Tibial nerve (tissue), 4 donors: ENCODE measurements at regions not wholly inside any gene's neighbourhood (a gene's known extent, or its start where the extent isn't known, plus 50 kb on each side); places are given as distances from the start of the nearest gene placed in this dataset.

Experiments
- DNase-seq, 2 donors: peaks; one replicate each; pipeline ENCODE4 v3.0.0-alpha.2; 2019; ENCODE audit warnings: low spot score in 2 of 2
- H3K27ac ChIP-seq, 4 donors: fragments of 200-600 bp; sonication (generic) in 3 of 4; one replicate each; pipeline ENCODE4 v1.5.1; 2017 to 2019; ENCODE audit warnings: mild to moderate bottlenecking in 1 of 4
- H3K27me3 ChIP-seq, 2 donors: fragments of 200-600 bp; sonication (generic) in 1 of 2; one replicate each; pipeline versions ENCODE4 v1.5.1 to v1.6.0; 2017 to 2019
- H3K36me3 ChIP-seq, 3 donors: fragments of 200-600 bp; sonication (generic); one replicate each; pipeline ENCODE4 v1.5.1; 2018 to 2019
- H3K4me1 ChIP-seq, 4 donors: fragments of 200-600 bp; sonication (generic) in 3 of 4; one replicate each; pipeline ENCODE4 v1.5.1; 2017 to 2019
- H3K4me3 ChIP-seq, 4 donors: fragments of 200-600 bp; sonication (generic) in 3 of 4; one replicate each; pipeline ENCODE4 v1.5.1; 2017 to 2019; ENCODE audit warnings: mild to moderate bottlenecking in 1 of 4, moderate library complexity in 1 of 4
- H3K9me3 ChIP-seq, 4 donors: fragments of 200-600 bp; sonication (generic) in 3 of 4; one replicate each; pipeline ENCODE4 v1.5.1; 2017 to 2019
- CTCF ChIP-seq, 5 experiments: fragments of 200-600 bp in 3 of 5; fragments of 450-650 bp in 2 of 5; sonication (generic) in 3 of 5; IDR thresholded peaks; one replicate each; pipeline ENCODE4 v1.5.1; 2016 to 2019; ENCODE audit warnings: antibody characterized with exemption in 5 of 5, mild to moderate bottlenecking in 3 of 5, moderate library complexity in 2 of 5
- EP300 ChIP-seq, 2 donors: sonication (generic); formaldehyde crosslinking; IDR thresholded peaks; one replicate each; pipeline ENCODE4 v1.6.1; 2017; ENCODE audit warnings: antibody characterized with exemption in 2 of 2, mild to moderate bottlenecking in 1 of 2
- POLR2A ChIP-seq, 2 donors: fragments of 450-650 bp; IDR thresholded peaks; one replicate each; pipeline ENCODE4 v1.6.1; 2017; ENCODE audit warnings: antibody characterized with exemption in 2 of 2, mild to moderate bottlenecking in 2 of 2, moderate library complexity in 2 of 2
- WGBS, 2 donors: methylation state at CpG; one replicate each; pipeline ENCODE4 v1.1.5; 2018; 5-methylcytosine and 5-hydroxymethylcytosine counted together

- WGBS, 2 donors: 63 to 64% methylated on average over 2 of the region's 2 CpGs
- H3K27me3 ChIP-seq: no peaks in the 10 kb centered on the region
- H3K4me1 ChIP-seq: no peaks in the 10 kb centered on the region
- H3K9me3 ChIP-seq: no peaks in the 10 kb centered on the region
- no peak overlapping the region for H3K27ac ChIP-seq
- H3K36me3 ChIP-seq: no peaks in the 10 kb centered on the region
- no peak overlapping the region for H3K4me3 ChIP-seq
- DNase-seq: no peak
- TF ChIP-seq EP300 (IDR thresholded peaks at IDR 0.05) (no peak), CTCF (IDR thresholded peaks at IDR 0.05) (no peak), POLR2A (IDR thresholded peaks at IDR 0.05) (no peak)
These were observed 335.7 kb upstream of the UBE2E3 start for GRCh38 chr2:180644709-180645108.

GRCh38 chr2:180630756-180631155 is 349.6 kb upstream of the UBE2E3 start:
- Histone ChIP-seq H3K27ac (no peak overlapping the region), H3K36me3 (no peaks in the 10 kb centered on the region), H3K4me1 (no peaks in the 10 kb centered on the region), H3K27me3 (no peaks in the 10 kb centered on the region), H3K9me3 (no peaks in the 10 kb centered on the region), H3K4me3 (no peak overlapping the region)
- no peak for DNase-seq
- TF ChIP-seq EP300 (IDR thresholded peaks at IDR 0.05) (no peak), CTCF (IDR thresholded peaks at IDR 0.05) (no peak), POLR2A (IDR thresholded peaks at IDR 0.05) (no peak)
- 91 to 92% methylated on average over 2 of the region's 2 CpGs for WGBS, 2 donors

GRCh38 chr2:180625006-180625844 is 355.2 kb upstream of the UBE2E3 start:
- Histone ChIP-seq H3K27me3 (no peaks in the 10 kb centered on the region), H3K4me1 (no peaks in the 10 kb centered on the region), H3K36me3 (no peaks in the 10 kb centered on the region), H3K4me3 (no peak overlapping the region), H3K9me3 (no peaks in the 10 kb centered on the region), H3K27ac (no peak overlapping the region)
- WGBS, 2 donors: 68 to 76% methylated on average over 4 of the region's 4 CpGs
- DNase-seq: no peak
- TF ChIP-seq CTCF (IDR thresholded peaks at IDR 0.05) (no peak), EP300 (IDR thresholded peaks at IDR 0.05) (no peak), POLR2A (IDR thresholded peaks at IDR 0.05) (no peak)

- H3K27ac ChIP-seq: no peak overlapping the region
- no peak for DNase-seq
- H3K36me3 ChIP-seq: no peaks in the 10 kb centered on the region
- no peak overlapping the region for H3K4me3 ChIP-seq
- H3K27me3 ChIP-seq: no peaks in the 10 kb centered on the region
- H3K9me3 ChIP-seq: no peaks in the 10 kb centered on the region
- H3K4me1 ChIP-seq: no peaks in the 10 kb centered on the region
- WGBS, 2 donors: 65 to 71% methylated on average over 3 of the region's 3 CpGs
- TF ChIP-seq EP300 (IDR thresholded peaks at IDR 0.05) (no peak), CTCF (IDR thresholded peaks at IDR 0.05) (no peak), POLR2A (IDR thresholded peaks at IDR 0.05) (no peak)
These were observed 358.2 kb upstream of the UBE2E3 start for GRCh38 chr2:180621941-180622918.

GRCh38 chr2:180621366-180621765 is 359.0 kb upstream of the UBE2E3 start:
- no peak for TF ChIP-seq POLR2A (IDR thresholded peaks at IDR 0.05)
- Histone ChIP-seq H3K9me3 (no peaks in the 10 kb centered on the region), H3K4me1 (no peaks in the 10 kb centered on the region), H3K4me3 (no peak overlapping the region), H3K36me3 (no peaks in the 10 kb centered on the region), H3K27me3 (no peaks in the 10 kb centered on the region), H3K27ac (no peak overlapping the region)
- DNase-seq: no peak
